Psoas muscle (tissue), 7 donors: ENCODE measurements at regions not wholly inside any gene's neighbourhood (a gene's known extent, or its start where the extent isn't known, plus 50 kb on each side); places are given as distances from the start of the nearest gene placed in this dataset.

Experiments used
- ATAC-seq, 4 donors: fragments of 200-7000 bp; cut with Tn5 transposase; one replicate each; pipeline ENCODE4 v1.9.1; 2020; ENCODE audit warnings: moderate library complexity in 3 of 4, mild to moderate bottlenecking in 2 of 4
- DNase-seq, 2 donors: peaks; one replicate each; pipeline ENCODE4 v3.0.0-alpha.2; 2020
- H3K27ac ChIP-seq: fragments of 200-600 bp; one replicate; pipeline ENCODE4 v1.8.0; 2022
- H3K27me3 ChIP-seq, 3 donors: fragments of 200-600 bp in 1 of 3; one replicate each; pipeline versions ENCODE4 v1.6.1 to v1.8.0; 2013 to 2022; ENCODE audit warnings: low read length in 2 of 3, mild to moderate bottlenecking in 2 of 3, moderate library complexity in 1 of 3; ENCODE audit not compliant: insufficient read depth in 3 of 3
- H3K36me3 ChIP-seq, 2 donors: fragments of 200-600 bp in 1 of 2; one replicate each; pipeline versions ENCODE4 v1.6.1 to v1.8.0; 2013 to 2022; ENCODE audit warnings: low read depth in 1 of 2, mild to moderate bottlenecking in 1 of 2, moderate library complexity in 1 of 2; ENCODE audit not compliant: insufficient read depth in 1 of 2
- H3K4me1 ChIP-seq: fragments of 200-600 bp; one replicate; pipeline ENCODE4 v1.8.0; 2022
- H3K4me3 ChIP-seq: fragments of 200-600 bp; one replicate; pipeline ENCODE4 v1.8.0; 2022; ENCODE audit warnings: mild to moderate bottlenecking
- H3K9me3 ChIP-seq: fragments of 200-600 bp; one replicate; pipeline ENCODE4 v1.8.0; 2022
- CTCF ChIP-seq: fragments of 200-600 bp; IDR thresholded peaks from one replicate; pipeline ENCODE4 v1.8.0; 2022; ENCODE audit warnings: antibody characterized with exemption
- WGBS, 3 donors: extraction: QIAGEN DNeasy Blood & Tissue Kit; methylation state at CpG; one replicate each; pipeline versions ENCODE4 v1.1.6 to v1.1.7; 2013; 5-methylcytosine and 5-hydroxymethylcytosine counted together
- intact Hi-C, 2 donors: fragments of 100-400 bp; cut with DNase I; formaldehyde crosslinking; loops; one replicate each; pipeline versions ENCODE4 v1.11.0 to v1.14.2; 2022
- donor health status: healthy with polysubstance abuse.
- donor health status: DM: no; HTN: no; CAD: no; lungs with moderate emphysema.
- donor health status: Bipolar disorder and iron deficiency.
- donor health status: healthy.
- donor health status: DM: yes; HTN: yes; CAD: no.
- donor health status: DM: no; HTN: no; CAD: no.
- donor health status: DM: yes; HTN: yes; CAD: no.

- no peak for ATAC-seq
- 20 to 45% (median 37%) methylated on average over 3 of the region's 3 CpGs for WGBS, 3 donors
- no peak overlapping the region for H3K27ac ChIP-seq
These were observed 216.2 kb downstream of the RFPL4B start for GRCh38 chr6:112563368-112563767.

GRCh38 chr6:112568066-112568465, 220.9 kb downstream of the RFPL4B start:
- no peaks in the 10 kb centered on the region for H3K9me3 ChIP-seq
- no peak for DNase-seq
- intact Hi-C loops, result no loop called here
- no peak overlapping the region for H3K27ac ChIP-seq
- H3K4me1 ChIP-seq, result no peaks in the 10 kb centered on the region
- H3K36me3 ChIP-seq, result no peaks in the 10 kb centered on the region
- no peak for ATAC-seq
- no peak for TF ChIP-seq CTCF
- H3K4me3 ChIP-seq, result no peak overlapping the region
- H3K27me3 ChIP-seq, result no peaks in the 10 kb centered on the region

More at GRCh38 chr6:112563368-112563767, 216.2 kb downstream of the RFPL4B start:
- no peaks in the 10 kb centered on the region for H3K36me3 ChIP-seq
- H3K4me3 ChIP-seq, result no peak overlapping the region
- intact Hi-C loops, result no loop called here
- DNase-seq, result no peak
- H3K27me3 ChIP-seq, result no peaks in the 10 kb centered on the region
- H3K4me1 ChIP-seq, result no peaks in the 10 kb centered on the region
- TF ChIP-seq CTCF, result no peak
- no peaks in the 10 kb centered on the region for H3K9me3 ChIP-seq

- DNase-seq, result no peak
- H3K27ac ChIP-seq, result no peak overlapping the region
- ATAC-seq, result no peak
These were observed 224.5 kb downstream of the RFPL4B start for GRCh38 chr6:112571488-112572270.

GRCh38 chr6:112574190-112574589, 227.1 kb downstream of the RFPL4B start:
- H3K27me3 ChIP-seq, result no peaks in the 10 kb centered on the region
- no peak overlapping the region for H3K27ac ChIP-seq
- H3K4me1 ChIP-seq, result no peaks in the 10 kb centered on the region
- no peaks in the 10 kb centered on the region for H3K9me3 ChIP-seq
- DNase-seq (no peak), ATAC-seq (no peak)
- H3K4me3 ChIP-seq, result no peak overlapping the region
- WGBS, 3 donors, result 80 to 87% (median 85%) methylated on average over 3 of the region's 3 CpGs
- no peaks in the 10 kb centered on the region for H3K36me3 ChIP-seq
- intact Hi-C loops, result no loop called here
- no peak for TF ChIP-seq CTCF

More at GRCh38 chr6:112571488-112572270, 224.5 kb downstream of the RFPL4B start:
- H3K9me3 ChIP-seq, result no peaks in the 10 kb centered on the region
- H3K36me3 ChIP-seq, result no peaks in the 10 kb centered on the region
- intact Hi-C loops, result no loop called here
- H3K4me1 ChIP-seq, result no peaks in the 10 kb centered on the region
- no peak for TF ChIP-seq CTCF
- H3K27me3 ChIP-seq, result no peaks in the 10 kb centered on the region
- WGBS, 3 donors, result 42 to 52% (median 44%) methylated on average over 5 of the region's 5 CpGs
- no peak overlapping the region for H3K4me3 ChIP-seq
